Neural cell (in vitro differentiated cells): ENCODE measurements at regions not wholly inside any gene's neighbourhood (a gene's known extent, or its start where the extent isn't known, plus 50 kb on each side); places are given as distances from the start of the nearest gene placed in this dataset.

Source experiments
- H2AFZ ChIP-seq: fragments of 200-600, 300-800 bp; sonication (generic), shearing (Covaris generic); 2 replicates; pipeline ENCODE4 v1.6.0; 2014; ENCODE audit warnings: low read depth, mild to moderate bottlenecking, antibody characterized with exemption, low read length, moderate library complexity
- H3F3A ChIP-seq: fragments of 200-600 bp; shearing (Covaris generic); 2 replicates; pipeline ENCODE4 v1.6.1; 2016; ENCODE audit warnings: mild to moderate bottlenecking, moderate library complexity, mixed read lengths, antibody characterized with exemption, low read length; ENCODE audit not compliant: insufficient read depth, poor library complexity, severe bottlenecking
- H3K27ac ChIP-seq: fragments of 200-600, 300-800 bp; sonication (generic), shearing (Covaris generic); 2 replicates; pipeline ENCODE4 v1.5.1; 2014; ENCODE audit warnings: mild to moderate bottlenecking, low read length, moderate library complexity
- H3K27me3 ChIP-seq: fragments of 300-800, 200-600 bp; sonication (generic), shearing (Covaris generic); 2 replicates; pipeline ENCODE4 v1.6.0; 2014; ENCODE audit warnings: mild to moderate bottlenecking, low read depth, low read length, moderate library complexity; ENCODE audit not compliant: insufficient read depth
- H3K36me3 ChIP-seq: fragments of 300-800, 200-600 bp; sonication (generic), shearing (Covaris generic); 2 replicates; pipeline ENCODE4 v1.5.1; 2014; ENCODE audit warnings: mild to moderate bottlenecking, antibody characterized with exemption, low read length, moderate library complexity; ENCODE audit not compliant: insufficient read depth
- H3K4me2 ChIP-seq: fragments of 300-800, 200-600 bp; sonication (generic), shearing (Covaris generic); 2 replicates; pipeline ENCODE4 v1.6.0; 2014; ENCODE audit warnings: mild to moderate bottlenecking, low read length
- H3K4me3 ChIP-seq: fragments of 300-800, 200-600 bp; sonication (generic), shearing (Covaris generic); 2 replicates; pipeline ENCODE4 v1.5.1; 2014; ENCODE audit warnings: mild to moderate bottlenecking, low read length, moderate library complexity
- H3K79me2 ChIP-seq: fragments of 200-600 bp; shearing (Covaris generic); replicated peaks from 2 replicates; pipeline ENCODE4 v1.6.0; 2014; ENCODE audit warnings: mild to moderate bottlenecking, low read length, moderate library complexity; ENCODE audit not compliant: insufficient read depth
- H3K9ac ChIP-seq: fragments of 300-800, 200-600 bp; sonication (generic), shearing (Covaris generic); 2 replicates; pipeline ENCODE4 v1.6.1; 2016; ENCODE audit warnings: mild to moderate bottlenecking, low read length, mixed read lengths
- H3K9me2 ChIP-seq: fragments of 200-600 bp; shearing (Covaris generic); 2 replicates; pipeline ENCODE4 v1.6.1; 2016; ENCODE audit warnings: mild to moderate bottlenecking, low read length, mixed read lengths; ENCODE audit not compliant: insufficient read depth
- H3K9me3 ChIP-seq: fragments of 200-600, 300-800 bp; sonication (generic), shearing (Covaris generic); 2 replicates; pipeline ENCODE4 v1.6.1; 2016; ENCODE audit warnings: mild to moderate bottlenecking, mixed run types, low read length, moderate library complexity, mixed read lengths
- H4K20me1 ChIP-seq: fragments of 200-600 bp; shearing (Covaris generic); 2 replicates; pipeline ENCODE4 v1.6.1; 2016; ENCODE audit warnings: mild to moderate bottlenecking, mixed run types; ENCODE audit not compliant: insufficient read depth
- CTCF ChIP-seq: fragments of 450-650 bp; IDR thresholded peaks from 2 replicates; pipeline ENCODE4 v1.5.1; 2014; ENCODE audit warnings: antibody characterized with exemption, mild to moderate bottlenecking, moderate library complexity; ENCODE audit not compliant: poor library complexity, severe bottlenecking
- EP300 ChIP-seq: fragments of 450-650 bp; conservative IDR thresholded peaks from 2 replicates; pipeline ENCODE4 v1.6.1; 2014; ENCODE audit warnings: antibody characterized with exemption, mild to moderate bottlenecking, moderate library complexity; ENCODE audit not compliant: poor library complexity, severe bottlenecking
- EZH2 ChIP-seq: fragments of 200-600, 300-800 bp; shearing (Covaris generic), sonication (generic); IDR thresholded peaks from 2 replicates; pipeline ENCODE4 v1.6.1; 2014; ENCODE audit warnings: antibody characterized with exemption, low read length, borderline replicate concordance, mild to moderate bottlenecking; ENCODE audit not compliant: insufficient read depth, poor library complexity, severe bottlenecking
- MXI1 ChIP-seq: fragments of 450-650 bp; conservative IDR thresholded peaks from 2 replicates; pipeline ENCODE4 v1.6.1; 2014; ENCODE audit warnings: antibody characterized with exemption, mild to moderate bottlenecking; ENCODE audit not compliant: poor library complexity, severe bottlenecking
- POLR2AphosphoS5 ChIP-seq: IDR thresholded peaks from 2 replicates; pipeline ENCODE4 v1.6.1; 2012
- RAD21 ChIP-seq: fragments of 450-650 bp; conservative IDR thresholded peaks from 2 replicates; pipeline ENCODE4 v1.6.1; 2014; ENCODE audit warnings: antibody characterized with exemption, mild to moderate bottlenecking, moderate library complexity
- REST ChIP-seq: IDR thresholded peaks from 2 replicates; pipeline ENCODE4 v1.6.1; 2012; ENCODE audit warnings: borderline replicate concordance
- SMC3 ChIP-seq: fragments of 450-650 bp; conservative IDR thresholded peaks from 2 replicates; pipeline ENCODE4 v1.6.1; 2014; ENCODE audit warnings: antibody characterized with exemption, mild to moderate bottlenecking, moderate library complexity; ENCODE audit not compliant: poor library complexity
- TAF1 ChIP-seq: IDR thresholded peaks from 2 replicates; pipeline ENCODE4 v1.6.1; 2012; ENCODE audit warnings: low read depth

GRCh38 chr12:91467686-91468085 lies 285.1 kb upstream of the DCN start:
- no peaks in the 10 kb centered on the region for H3F3A ChIP-seq
- no peaks in the 10 kb centered on the region for H3K36me3 ChIP-seq
- no peak overlapping the region for H3K9ac ChIP-seq
- H3K27ac ChIP-seq: no peak overlapping the region
- no peak for TF ChIP-seq EZH2
- TF ChIP-seq REST: no peak
- no peak for TF ChIP-seq POLR2AphosphoS5
- no peak for TF ChIP-seq TAF1
- no peak for TF ChIP-seq SMC3
- TF ChIP-seq RAD21: no peak
- TF ChIP-seq EP300: no peak
- TF ChIP-seq MXI1: no peak
- TF ChIP-seq CTCF: no peak
- H3K9me2 ChIP-seq: no peaks in the 10 kb centered on the region
- H3K9me3 ChIP-seq: no peaks in the 10 kb centered on the region
- no peak overlapping the region for H3K4me2 ChIP-seq
- no peak overlapping the region for H3K4me3 ChIP-seq
- H3K27me3 ChIP-seq: no peaks in the 10 kb centered on the region
- H4K20me1 ChIP-seq: no peaks in the 10 kb centered on the region
- no peaks in the 10 kb centered on the region for H3K79me2 ChIP-seq
- no peak overlapping the region for H2AFZ ChIP-seq

GRCh38 chr12:91461061-91461460 lies 278.4 kb upstream of the DCN start:
- no peaks in the 10 kb centered on the region for H3K9me2 ChIP-seq
- H3K27ac ChIP-seq: no peak overlapping the region
- H3K79me2 ChIP-seq: no peaks in the 10 kb centered on the region
- no peaks in the 10 kb centered on the region for H3F3A ChIP-seq
- H3K9me3 ChIP-seq: no peaks in the 10 kb centered on the region
- H3K4me3 ChIP-seq: no peak overlapping the region
- H4K20me1 ChIP-seq: no peaks in the 10 kb centered on the region
- H3K4me2 ChIP-seq: no peak overlapping the region
- no peak overlapping the region for H2AFZ ChIP-seq
- no peak overlapping the region for H3K9ac ChIP-seq
- no peaks in the 10 kb centered on the region for H3K27me3 ChIP-seq
- TF ChIP-seq SMC3: no peak
- no peak for TF ChIP-seq EP300
- TF ChIP-seq REST: no peak
- TF ChIP-seq CTCF: no peak
- no peak for TF ChIP-seq POLR2AphosphoS5
- TF ChIP-seq EZH2: no peak
- TF ChIP-seq TAF1: no peak
- no peak for TF ChIP-seq MXI1
- no peak for TF ChIP-seq RAD21
- H3K36me3 ChIP-seq: no peaks in the 10 kb centered on the region
